OCI-LY7 (cell line): ENCODE measurements at regions not wholly inside any gene's neighbourhood (a gene's known extent, or its start where the extent isn't known, plus 50 kb on each side); places are given as distances from the start of the nearest gene placed in this dataset.

ENCODE experiments used
- BruUV-seq: library from RNA; stranded (reverse); fragments of 400-500 nt; replicated peaks from 2 replicates; lab custom pipeline; 2021; lab: Mats Ljungman, UMichigan
- CTCF ChIA-PET: fragments of 300-600 bp; sonication (Branson Sonifier 250); formaldehyde crosslinking; loops from one replicate; lab custom pipeline; 2022; ENCODE audit warnings: antibody characterized with exemption; ENCODE audit not compliant: unreplicated experiment; lab: Charles Lee
- POLR2A ChIA-PET: fragments of 300-600 bp; sonication (Branson Sonifier 250); formaldehyde crosslinking; loops from one replicate; lab custom pipeline; 2022; ENCODE audit warnings: antibody characterized with exemption; lab: Charles Lee
- DNase-seq: peaks from one replicate; pipeline ENCODE4 v3.0.0-alpha.2; 2015; ENCODE audit warnings: low spot score
- H2AFZ ChIP-seq: fragments of 200-600 bp; sonication (generic), shearing (Covaris generic); 2 replicates; pipeline ENCODE4 v1.6.1; 2014; ENCODE audit warnings: mild to moderate bottlenecking, antibody characterized with exemption, low read length, moderate library complexity
- H3K27ac ChIP-seq: fragments of 200-600 bp; sonication (generic); 2 replicates; pipeline ENCODE4 v1.5.1; 2014; ENCODE audit warnings: mixed run types, low read depth, mild to moderate bottlenecking, moderate library complexity, low read length, inconsistent platforms; ENCODE audit not compliant: poor library complexity, severe bottlenecking
- H3K36me3 ChIP-seq: fragments of 200-600 bp; sonication (generic); 2 replicates; pipeline ENCODE4 v1.6.1; 2014; ENCODE audit warnings: mild to moderate bottlenecking, antibody characterized with exemption, low read length, moderate library complexity, mixed read lengths; ENCODE audit not compliant: insufficient read depth
- H3K4me1 ChIP-seq: fragments of 200-600 bp; sonication (generic); 2 replicates; pipeline ENCODE4 v1.5.1; 2014; ENCODE audit warnings: mild to moderate bottlenecking, low read length; ENCODE audit not compliant: insufficient read depth, poor library complexity, severe bottlenecking
- H3K4me2 ChIP-seq: fragments of 200-600 bp; sonication (generic); 2 replicates; pipeline ENCODE4 v1.6.1; 2014; ENCODE audit warnings: mild to moderate bottlenecking, low read length
- H3K4me3 ChIP-seq: fragments of 200-600 bp; sonication (generic); 2 replicates; pipeline ENCODE4 v1.5.1; 2014; ENCODE audit warnings: mild to moderate bottlenecking, low read depth, low read length; ENCODE audit not compliant: poor library complexity, severe bottlenecking
- H3K79me2 ChIP-seq: fragments of 200-600 bp; sonication (generic); 2 replicates; pipeline ENCODE4 v1.6.1; 2016; ENCODE audit warnings: low read depth, mild to moderate bottlenecking, low read length, moderate library complexity, mixed read lengths; ENCODE audit not compliant: insufficient read depth
- H3K9me2 ChIP-seq: fragments of 200-600 bp; sonication (generic); 2 replicates; pipeline ENCODE4 v1.6.1; 2016; ENCODE audit warnings: mild to moderate bottlenecking, low read length, mixed read lengths; ENCODE audit not compliant: insufficient read depth
- H3K9me3 ChIP-seq: fragments of 200-600 bp; sonication (generic); 2 replicates; pipeline ENCODE4 v1.6.1; 2014; ENCODE audit warnings: mild to moderate bottlenecking, mixed run types, low read length, mixed read lengths
- H4K20me1 ChIP-seq: fragments of 200-600 bp; sonication (generic); 2 replicates; pipeline ENCODE4 v1.6.1; 2014; ENCODE audit warnings: mild to moderate bottlenecking, antibody characterized with exemption, low read length, moderate library complexity, mixed read lengths; ENCODE audit not compliant: insufficient read depth
- CTCF ChIP-seq: fragments of 200-600 bp; sonication (generic); conservative IDR thresholded peaks from 2 replicates; pipeline ENCODE4 v1.5.1; 2014; ENCODE audit warnings: mild to moderate bottlenecking, antibody characterized with exemption, low read length, moderate library complexity, mixed read lengths
- EZH2phosphoT487 ChIP-seq: fragments of 200-600 bp; sonication (generic); IDR thresholded peaks from 2 replicates; pipeline ENCODE4 v1.6.1; 2018; ENCODE audit warnings: low read depth, borderline replicate concordance, mild to moderate bottlenecking, mixed run types, antibody characterized with exemption, low read length, moderate library complexity, mixed read lengths
- intact Hi-C: fragments of 100-400 bp; cut with micrococcal nuclease; formaldehyde crosslinking; loops from one replicate; pipeline ENCODE4 v1.10.0; 2022; ENCODE audit not compliant: unreplicated experiment

GRCh38 chr9:81032030-81032572 is 657.2 kb downstream of the TLE1 start:
- TF ChIP-seq CTCF (no peak), EZH2phosphoT487 (no peak)
- Histone ChIP-seq H3K9me3 (no peaks in the 10 kb centered on the region), H3K27ac (no peak overlapping the region), H3K36me3 (no peaks in the 10 kb centered on the region), H3K4me2 (no peak overlapping the region), H2AFZ (no peak overlapping the region), H3K4me3 (no peak overlapping the region), H3K9me2 (no peaks in the 10 kb centered on the region), H3K79me2 (no peaks in the 10 kb centered on the region), H3K4me1 (no peaks in the 10 kb centered on the region), H4K20me1 (no peaks in the 10 kb centered on the region)
- POLR2A ChIA-PET = interaction anchor here (0.6 to 1.2 kb wide), 2 partner anchors 10 to 24 kb away, joined by 3 read pairs; no protein-coding TSS in a partner anchor
- no TSS peak for BruUV-seq
- peak; percentile 1 for DNase-seq
- CTCF ChIA-PET = no interaction called here
- intact Hi-C loops = no loop called here

GRCh38 chr9:81031422-81032029 is 657.8 kb downstream of the TLE1 start:
- Histone ChIP-seq H3K4me1 (no peaks in the 10 kb centered on the region), H3K27ac (no peak overlapping the region), H2AFZ (no peak overlapping the region), H3K9me2 (no peaks in the 10 kb centered on the region), H3K79me2 (no peaks in the 10 kb centered on the region), H3K9me3 (no peaks in the 10 kb centered on the region), H4K20me1 (no peaks in the 10 kb centered on the region), H3K4me3 (no peak overlapping the region), H3K36me3 (no peaks in the 10 kb centered on the region), H3K4me2 (no peak overlapping the region)
- intact Hi-C loops = no loop called here
- POLR2A ChIA-PET = interaction anchor here (0.6 to 0.7 kb wide), 2 partner anchors 14 to 24 kb away, joined by 3 read pairs; no protein-coding TSS in a partner anchor
- BruUV-seq = no TSS peak
- DNase-seq = no peak
- CTCF ChIA-PET = no interaction called here
- TF ChIP-seq CTCF = no peak

- no peaks in the 10 kb centered on the region for H4K20me1 ChIP-seq
- H3K79me2 ChIP-seq = no peaks in the 10 kb centered on the region
- no peak overlapping the region for H2AFZ ChIP-seq
- H3K4me3 ChIP-seq = no peak overlapping the region
- DNase-seq = no peak
- no peak overlapping the region for H3K4me2 ChIP-seq
- H3K4me1 ChIP-seq = no peaks in the 10 kb centered on the region
- POLR2A ChIA-PET = no interaction called here
- H3K9me3 ChIP-seq = no peaks in the 10 kb centered on the region
- BruUV-seq = no TSS peak
- no peak overlapping the region for H3K27ac ChIP-seq
- TF ChIP-seq CTCF (no peak), EZH2phosphoT487 (no peak)
- H3K36me3 ChIP-seq = no peaks in the 10 kb centered on the region
- no peaks in the 10 kb centered on the region for H3K9me2 ChIP-seq
- intact Hi-C loops = no loop called here
- CTCF ChIA-PET = no interaction called here
Measured at GRCh38 chr9:81030027-81030426, 659.3 kb downstream of the TLE1 start.
